ENCODE measurements at regions not wholly inside any gene's neighbourhood (a gene's known extent, or its start where the extent isn't known, plus 50 kb on each side); places are given as distances from the start of the nearest gene placed in this dataset.

DNA sequence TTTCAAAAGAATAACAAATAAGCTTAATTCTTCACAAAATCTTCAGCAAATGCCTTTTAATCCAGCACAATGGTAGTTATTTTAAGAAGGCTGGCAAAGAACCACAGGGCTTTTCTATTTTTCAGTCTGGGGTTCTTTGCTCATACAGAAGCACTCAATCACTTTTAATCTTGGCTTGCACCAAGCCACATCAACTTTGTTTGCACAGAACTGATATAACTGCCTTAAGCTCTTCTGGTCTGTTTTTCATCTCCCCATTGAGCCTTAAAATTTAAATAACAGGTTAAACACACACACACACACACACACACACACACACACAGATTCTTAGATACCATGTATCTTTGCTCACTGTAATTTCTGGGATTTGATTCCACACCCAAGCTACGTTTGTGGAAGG lies 377.0 kb downstream of the GATA3 start:
- no peak for DNase-seq

DNA sequence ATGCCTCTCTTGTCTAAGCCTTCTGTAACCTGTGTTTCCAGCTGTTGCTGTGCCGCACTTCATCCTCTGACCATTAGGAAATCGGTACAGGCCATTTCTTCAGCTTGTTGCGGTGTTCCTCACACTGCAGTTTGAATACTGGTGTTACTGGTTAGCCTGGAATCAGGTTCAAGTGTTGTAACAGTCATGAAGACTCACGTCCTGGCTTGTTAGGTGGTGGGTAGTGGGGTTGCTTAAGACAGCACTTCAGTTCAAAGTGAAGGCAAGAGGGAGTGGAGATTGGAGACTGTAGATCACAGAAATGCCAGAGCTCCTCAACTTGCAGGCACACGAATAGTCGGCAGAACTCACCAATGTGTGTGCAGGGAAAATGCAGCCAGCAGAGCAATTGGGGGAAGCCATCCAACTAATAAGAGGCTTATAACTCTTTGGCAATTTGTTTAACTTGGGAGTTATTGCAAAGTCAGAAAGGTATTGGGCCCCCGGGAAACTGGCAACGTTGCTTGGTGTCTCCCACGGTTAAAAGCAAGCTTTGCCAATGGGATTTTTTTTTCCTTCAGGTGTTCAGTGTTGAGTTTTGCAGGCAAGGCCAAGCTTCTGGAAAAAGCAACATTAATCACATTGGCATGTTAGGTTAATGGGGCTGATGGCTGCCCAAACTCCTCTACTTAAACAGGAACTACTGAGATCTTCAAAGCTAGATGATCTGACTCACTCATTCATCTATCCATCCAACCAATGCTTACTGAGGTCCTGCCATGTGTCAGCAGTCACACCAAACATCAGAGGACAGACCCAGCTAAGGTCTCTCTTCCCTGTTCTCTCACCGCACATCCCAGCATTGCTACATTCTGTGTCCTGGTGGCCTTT lies 380.9 kb downstream of the GATA3 start:
- no peak for DNase-seq

DNA sequence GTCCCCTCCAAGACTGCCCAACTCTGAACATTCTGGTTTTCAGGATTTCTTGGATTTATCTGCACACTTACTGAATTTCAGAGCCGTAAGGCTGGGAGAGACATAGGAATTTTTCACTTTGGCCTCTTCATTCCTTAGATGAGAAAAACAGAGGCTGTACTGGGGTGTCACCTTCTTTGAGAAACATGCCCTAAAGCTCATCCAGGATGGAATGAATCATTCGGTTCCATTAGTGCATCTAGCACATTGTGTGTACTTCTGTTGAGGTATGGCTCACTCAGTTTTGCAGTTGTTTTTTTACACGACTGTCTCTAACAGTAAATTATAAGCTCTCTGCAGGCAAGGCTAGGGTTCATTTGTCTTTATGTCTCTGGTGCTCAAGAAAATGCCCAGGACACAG lies 383.4 kb downstream of the GATA3 start:
- DNase-seq, result no peak

- no peak for DNase-seq
These were observed 384.1 kb downstream of the GATA3 start for GRCh38 chr10:8438603-8439002.

DNA sequence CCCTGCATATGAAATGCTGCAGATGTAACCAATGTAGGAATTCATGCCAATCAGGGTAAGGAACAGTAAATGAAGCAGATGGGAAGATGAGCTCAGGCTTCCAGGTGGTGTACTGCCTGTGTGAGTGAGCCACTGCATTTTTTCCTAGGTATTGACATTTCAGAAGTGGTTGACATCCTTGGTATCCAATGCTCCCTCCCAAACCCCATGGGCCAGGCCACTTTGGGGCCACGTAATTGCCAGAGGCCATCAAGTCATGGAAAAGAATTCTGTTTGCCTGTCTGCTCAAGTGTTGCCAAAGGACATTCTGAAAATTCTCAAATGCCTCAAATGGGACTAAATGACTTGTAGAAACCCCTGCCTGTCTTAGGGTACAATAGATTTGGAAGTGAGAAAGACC lies 384.6 kb downstream of the GATA3 start:
- DNase-seq, result no peak

DNA sequence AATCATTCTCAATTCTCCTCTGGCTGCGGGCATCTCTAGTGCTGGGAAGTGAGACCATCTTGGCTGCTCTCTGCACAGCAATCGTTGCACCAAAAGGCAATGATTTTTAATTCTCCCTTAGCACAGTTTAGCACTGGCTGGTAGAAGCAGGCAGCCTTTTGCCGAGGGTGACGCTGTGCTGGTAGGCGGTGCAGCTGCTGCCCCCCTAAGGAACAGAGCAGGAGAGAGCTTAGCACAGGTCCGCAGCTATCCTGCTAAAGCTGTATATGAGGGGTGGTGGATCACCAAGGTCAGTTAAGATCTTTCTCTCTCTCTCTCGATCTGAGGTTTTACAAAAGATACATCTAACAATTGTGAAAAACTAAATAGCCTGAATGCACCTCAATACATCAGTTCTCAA lies 390.1 kb downstream of the GATA3 start:
- DNase-seq, result no peak

DNA sequence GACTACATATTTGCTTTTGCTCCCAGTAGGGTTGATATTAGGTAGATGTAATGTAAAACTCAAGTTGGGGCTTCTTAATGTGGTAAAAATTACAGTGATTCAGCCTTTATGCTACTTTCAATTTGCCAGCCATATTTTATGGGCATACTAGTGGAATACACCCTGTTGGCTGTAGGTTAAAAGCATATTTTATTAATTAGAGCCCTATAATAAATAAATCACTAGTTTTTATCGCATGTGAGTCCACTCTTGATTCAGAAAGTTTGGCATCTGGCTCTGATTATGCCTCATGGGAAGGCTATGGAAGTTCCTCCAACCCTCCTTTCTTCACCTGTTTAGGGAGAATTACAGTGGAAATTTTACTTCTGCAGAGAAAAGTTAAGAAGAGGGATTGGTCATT lies 390.9 kb downstream of the GATA3 start:
- DNase-seq, result no peak

DNA sequence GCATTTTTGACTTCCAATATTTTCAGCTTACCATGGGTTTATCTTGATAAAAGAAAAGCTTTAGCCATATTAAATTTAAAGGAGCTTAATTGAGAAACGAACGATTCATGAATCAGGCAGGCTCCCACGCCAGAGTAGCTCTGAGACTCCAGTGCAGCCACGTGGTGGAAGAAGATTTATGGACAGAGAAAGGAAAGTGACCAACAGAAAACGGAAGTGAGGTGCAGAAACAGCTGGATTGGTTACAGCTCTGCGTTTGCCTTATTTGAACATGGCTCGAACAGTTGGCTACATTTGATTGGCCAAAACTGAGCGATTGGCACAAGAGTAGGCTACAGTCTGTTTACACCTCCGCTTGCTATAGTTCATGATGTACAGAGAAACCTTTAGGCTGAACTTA lies 395.4 kb downstream of the GATA3 start:
- no peak for DNase-seq

- DNase-seq, result no peak
These were observed 399.1 kb downstream of the GATA3 start for GRCh38 chr10:8453587-8453986.

- DNase-seq, result no peak
These were observed 399.9 kb downstream of the GATA3 start for GRCh38 chr10:8454357-8454756.

- no peak for DNase-seq
These were observed 400.7 kb downstream of the GATA3 start for GRCh38 chr10:8455181-8455580.

GRCh38 chr10:8456386-8456785 lies 401.9 kb downstream of the GATA3 start:
- no peak for DNase-seq

DNA sequence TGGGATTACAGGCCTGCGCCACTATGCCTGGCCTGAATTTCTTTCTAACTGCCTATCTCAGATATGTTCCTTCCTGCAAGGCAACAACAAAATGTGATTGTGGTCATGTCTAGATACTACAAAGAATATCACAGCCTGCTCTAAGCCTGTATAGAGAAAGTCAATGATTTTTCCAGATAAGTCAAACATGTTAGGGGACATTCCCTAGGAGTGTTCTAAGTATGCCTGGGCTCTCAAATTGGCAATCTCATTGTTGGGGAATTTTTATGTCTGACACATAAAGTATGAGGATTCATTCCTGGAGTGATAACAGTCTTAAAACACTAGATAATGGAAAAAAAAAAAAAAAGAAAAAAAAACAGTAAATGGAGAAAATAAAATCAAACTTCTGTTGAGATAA lies 406.1 kb downstream of the GATA3 start:
- DNase-seq, result no peak

DNA sequence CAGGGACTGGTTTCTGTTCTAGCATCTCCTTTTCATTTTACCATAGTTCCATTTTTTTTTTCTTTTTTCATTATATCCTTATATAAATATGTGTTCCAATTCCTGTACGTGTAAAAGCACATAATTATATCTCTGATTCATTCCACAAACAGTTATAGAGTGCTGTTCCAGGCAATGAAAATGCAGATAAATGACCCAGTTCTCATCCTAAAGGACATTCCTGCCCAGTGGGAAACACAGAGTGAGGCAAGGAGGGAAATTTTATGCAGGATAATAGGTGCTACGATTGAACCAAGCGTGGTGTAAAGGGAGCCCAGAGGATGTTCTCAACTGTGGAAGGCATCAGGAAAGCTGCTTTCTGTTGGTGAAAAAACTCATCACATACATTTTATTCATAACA lies 408.1 kb downstream of the GATA3 start:
- DNase-seq, result no peak

DNA sequence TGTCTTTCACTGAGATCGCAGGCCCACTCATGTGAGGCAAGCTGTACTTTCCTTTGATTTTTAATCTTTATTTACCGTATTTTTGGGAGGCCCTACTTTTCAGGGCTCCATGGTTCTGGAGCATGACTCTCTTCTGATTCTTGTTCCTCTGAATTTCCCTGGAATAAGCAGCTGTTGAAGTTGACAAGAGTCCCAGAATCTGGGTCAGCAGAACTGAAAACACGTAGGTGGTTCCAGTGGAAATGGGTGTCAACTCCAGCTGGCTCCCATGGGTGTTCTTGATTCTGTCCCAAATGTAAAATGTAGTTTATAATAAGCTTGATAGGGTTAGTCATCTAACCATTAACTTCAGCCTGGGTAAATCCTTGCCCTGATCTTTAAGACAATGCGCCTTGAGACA lies 409.4 kb downstream of the GATA3 start:
- no peak for DNase-seq

GRCh38 chr10:8468477-8468876 lies 414.0 kb downstream of the GATA3 start:
- DNase-seq, result no peak

DNA sequence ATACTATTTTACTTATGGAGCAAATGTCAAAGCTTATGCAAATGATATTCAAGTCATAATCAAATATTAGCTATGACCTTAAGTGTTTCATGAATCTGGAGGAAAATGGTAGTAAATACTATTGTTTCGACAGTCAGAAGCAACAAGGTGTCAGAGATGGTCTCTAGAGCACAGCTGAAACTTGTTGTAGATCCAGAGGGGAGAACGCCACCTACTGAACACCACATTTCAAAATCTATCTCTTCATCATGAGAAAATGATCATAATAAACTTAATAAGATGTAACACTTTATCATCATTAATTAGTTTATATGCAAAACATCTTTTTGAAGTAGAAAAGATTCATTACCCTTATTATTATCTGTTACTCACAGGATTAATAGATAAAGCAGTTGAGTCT lies 418.7 kb downstream of the GATA3 start:
- DNase-seq, result no peak

DNA sequence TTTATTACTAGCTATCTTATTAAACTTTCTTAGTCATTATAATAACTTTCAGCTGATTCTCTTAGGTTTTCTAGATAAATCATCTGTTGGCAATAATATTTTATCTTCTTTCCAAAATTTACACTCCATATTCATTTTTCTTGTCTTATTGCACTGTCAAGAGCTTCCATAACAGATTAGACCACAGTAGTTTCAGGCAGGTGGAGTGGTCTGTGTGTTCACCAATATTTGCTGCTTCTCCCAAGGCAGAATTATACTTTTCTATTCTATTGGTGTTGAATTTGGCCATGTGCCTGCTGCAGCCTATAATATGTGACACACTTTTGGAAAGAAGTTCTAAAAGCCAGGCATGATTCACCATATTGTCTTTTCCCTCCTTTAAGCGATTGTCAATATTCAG lies 422.8 kb downstream of the GATA3 start:
- no peak for DNase-seq

GRCh38 chr10:8481718-8482504 lies 427.4 kb downstream of the GATA3 start:
- DNase-seq, result no peak

- DNase-seq, result no peak
These were observed 430.5 kb downstream of the GATA3 start for GRCh38 chr10:8485032-8485431.

GRCh38 chr10:8487346-8487745 lies 432.9 kb downstream of the GATA3 start:
- no peak for DNase-seq

GRCh38 chr10:8489232-8489631 lies 434.7 kb downstream of the GATA3 start:
- no peak for DNase-seq

- no peak for DNase-seq
These were observed 435.3 kb downstream of the GATA3 start for GRCh38 chr10:8489823-8490222.

- DNase-seq, result no peak
These were observed 443.8 kb downstream of the GATA3 start for GRCh38 chr10:8498290-8498689.

All from fibroblast of skin of scalp (primary cell).